Mammary epithelial cell (primary cell): ENCODE measurements at regions not wholly inside any gene's neighbourhood (a gene's known extent, or its start where the extent isn't known, plus 50 kb on each side); places are given as distances from the start of the nearest gene placed in this dataset.
A peak's percentile ranks its signal among the peaks of the same experiment; 100 is the strongest.

Source experiments
- EZH2 ChIP-seq: IDR thresholded peaks from 2 replicates; pipeline ENCODE4 v1.6.1; 2012; ENCODE audit warnings: low read length, inconsistent platforms, borderline replicate concordance
- TF ChIP-seq, protein P1 (sequence below), 2 donors: IDR thresholded peaks in 1 of 2; conservative IDR thresholded peaks in 1 of 2; 2 replicates each; pipeline ENCODE4 v1.5.1; 2011 to 2012; ENCODE audit warnings: inconsistent platforms in 2 of 2, low read length in 2 of 2, mild to moderate bottlenecking in 2 of 2, control low read depth in 1 of 2, low read depth in 1 of 2; ENCODE audit not compliant: insufficient read depth in 1 of 2; ENCODE audit errors: extremely low read depth in 1 of 2

GRCh38 chr6:42510795-42511194 is 53.0 kb upstream of the UBR2 start:
- TF ChIP-seq, protein P1, sequence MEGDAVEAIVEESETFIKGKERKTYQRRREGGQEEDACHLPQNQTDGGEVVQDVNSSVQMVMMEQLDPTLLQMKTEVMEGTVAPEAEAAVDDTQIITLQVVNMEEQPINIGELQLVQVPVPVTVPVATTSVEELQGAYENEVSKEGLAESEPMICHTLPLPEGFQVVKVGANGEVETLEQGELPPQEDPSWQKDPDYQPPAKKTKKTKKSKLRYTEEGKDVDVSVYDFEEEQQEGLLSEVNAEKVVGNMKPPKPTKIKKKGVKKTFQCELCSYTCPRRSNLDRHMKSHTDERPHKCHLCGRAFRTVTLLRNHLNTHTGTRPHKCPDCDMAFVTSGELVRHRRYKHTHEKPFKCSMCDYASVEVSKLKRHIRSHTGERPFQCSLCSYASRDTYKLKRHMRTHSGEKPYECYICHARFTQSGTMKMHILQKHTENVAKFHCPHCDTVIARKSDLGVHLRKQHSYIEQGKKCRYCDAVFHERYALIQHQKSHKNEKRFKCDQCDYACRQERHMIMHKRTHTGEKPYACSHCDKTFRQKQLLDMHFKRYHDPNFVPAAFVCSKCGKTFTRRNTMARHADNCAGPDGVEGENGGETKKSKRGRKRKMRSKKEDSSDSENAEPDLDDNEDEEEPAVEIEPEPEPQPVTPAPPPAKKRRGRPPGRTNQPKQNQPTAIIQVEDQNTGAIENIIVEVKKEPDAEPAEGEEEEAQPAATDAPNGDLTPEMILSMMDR (conservative IDR thresholded peaks at IDR 0.05 in 1 of 2, IDR thresholded peaks at IDR 0.05 in 1 of 2; ENCODE audit: extremely low read depth in 1 of 2, insufficient read depth in 1 of 2, low read depth in 1 of 2, low read length in 2 of 2): peak in 1 of 2 donors; percentile 12
- no peak for TF ChIP-seq EZH2
